ENCODE measurements at regions not wholly inside any gene's neighbourhood (a gene's known extent, or its start where the extent isn't known, plus 50 kb on each side); places are given as distances from the start of the nearest gene placed in this dataset.
"Not testable (repeated sequence)": the region's sequence is repeated elsewhere in the genome, so short reads cannot be mapped to it uniquely, and the experiment has no call there.

GRCh38 chr12:126418400-126418799 lies 1353.2 kb downstream of the AACS start:
- DNase-seq, result no peak

- no peak for DNase-seq
Measured at GRCh38 chr12:126419131-126419530, 1353.9 kb downstream of the AACS start.

GRCh38 chr12:126424696-126425095 lies 1359.5 kb downstream of the AACS start:
- DNase-seq, result no peak

- no peak for DNase-seq
Measured at GRCh38 chr12:126425264-126425663, 1360.0 kb downstream of the AACS start.

GRCh38 chr12:126428769-126429168 lies 1363.5 kb downstream of the AACS start:
- no peak for DNase-seq

DNA sequence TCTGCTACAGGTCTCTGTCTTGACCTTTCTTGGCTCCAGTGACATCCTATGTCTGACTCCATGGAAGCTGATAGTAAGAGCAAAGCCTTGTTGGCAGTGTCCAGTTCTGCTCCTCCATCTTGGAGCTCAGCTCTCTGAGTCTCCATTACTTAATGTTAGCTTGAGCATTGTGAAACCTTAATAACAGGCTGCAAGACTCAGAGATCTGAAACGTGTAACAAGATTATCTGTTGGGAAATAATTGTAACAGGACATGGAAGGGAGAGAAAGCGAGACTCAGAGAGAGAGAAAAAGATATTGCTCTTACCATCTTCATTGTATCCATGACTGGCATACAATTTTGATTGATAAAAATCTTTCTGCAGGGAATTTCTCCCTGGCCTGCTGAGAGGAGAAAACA lies 1365.7 kb downstream of the AACS start:
- DNase-seq, result no peak

GRCh38 chr12:126431767-126432166 lies 1366.5 kb downstream of the AACS start:
- no peak for DNase-seq

GRCh38 chr12:126432780-126433179 lies 1367.5 kb downstream of the AACS start:
- no peak for DNase-seq

DNA sequence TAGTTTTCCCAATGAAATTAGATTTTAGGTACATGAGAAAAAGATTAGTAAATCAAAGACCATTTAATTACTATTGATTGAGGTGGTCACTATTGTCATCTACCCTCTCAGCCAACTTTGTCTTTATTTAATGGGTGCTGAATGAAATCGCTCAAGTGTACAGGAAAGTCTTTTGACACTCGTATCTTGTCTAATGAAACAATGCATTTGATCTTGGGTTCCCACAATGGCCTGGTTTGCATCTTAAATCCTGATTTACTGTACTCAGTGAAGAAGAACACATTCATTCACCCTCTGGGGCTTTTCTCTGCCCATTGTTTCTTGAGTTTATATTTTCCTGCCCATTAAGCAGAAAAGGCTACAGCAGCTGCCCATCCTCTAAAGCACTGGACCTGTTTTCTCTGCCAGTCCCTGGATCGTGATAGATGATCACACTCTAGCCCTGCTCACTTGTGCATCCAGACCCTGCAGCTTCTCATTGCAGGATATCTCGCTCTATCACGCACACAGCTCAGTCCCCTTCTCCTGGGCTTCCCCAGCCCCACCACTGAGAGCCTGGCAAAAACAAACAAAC lies 1369.3 kb downstream of the AACS start:
- DNase-seq, result no peak

DNA sequence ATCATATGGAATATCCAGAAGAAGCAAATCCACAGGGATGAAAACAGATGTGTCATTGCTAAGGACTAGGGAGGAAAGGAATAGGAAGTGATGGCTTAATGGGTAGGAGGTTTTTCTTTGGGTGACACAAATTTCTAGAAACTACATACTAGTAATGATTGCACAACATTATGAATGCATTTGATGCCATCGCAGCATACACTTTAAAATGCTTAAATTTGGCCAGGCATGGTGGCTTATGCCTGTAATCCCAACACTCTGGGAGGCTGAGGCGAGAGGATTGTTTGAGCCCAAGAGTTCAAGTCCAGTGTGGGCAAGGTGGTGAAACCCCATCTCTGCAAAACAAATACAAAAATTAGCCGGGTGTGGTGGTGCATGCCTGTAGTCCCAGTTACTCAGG lies 1370.8 kb downstream of the AACS start:
- no peak for DNase-seq

- DNase-seq, result no peak
Measured at GRCh38 chr12:126437934-126438333, 1372.7 kb downstream of the AACS start.

GRCh38 chr12:126443977-126444376 lies 1378.7 kb downstream of the AACS start:
- DNase-seq, result no peak

- DNase-seq, result no peak
Measured at GRCh38 chr12:126447346-126447745, 1382.1 kb downstream of the AACS start.

GRCh38 chr12:126451809-126452208 lies 1386.6 kb downstream of the AACS start:
- DNase-seq, result no peak

DNA sequence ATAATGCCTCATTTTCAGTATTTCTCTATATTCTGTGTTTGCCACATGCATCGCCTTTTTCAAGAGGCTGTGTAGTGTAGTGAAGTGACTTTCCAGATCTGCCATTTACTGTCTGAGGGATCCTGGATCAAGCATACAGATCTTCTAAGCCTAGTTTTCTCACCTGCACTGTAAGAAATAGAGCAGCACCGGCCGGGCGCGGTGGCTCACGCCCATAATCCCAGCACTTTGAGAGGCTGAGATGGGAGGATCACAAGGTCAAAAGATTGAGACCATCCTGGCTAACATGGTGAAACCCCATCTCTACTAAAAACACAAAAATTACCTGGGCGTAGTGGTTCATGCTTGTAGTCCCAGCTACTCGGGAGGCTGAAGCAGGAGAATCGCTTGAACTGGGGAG lies 1387.5 kb downstream of the AACS start:
- DNase-seq, result not testable (repeated sequence)

DNA sequence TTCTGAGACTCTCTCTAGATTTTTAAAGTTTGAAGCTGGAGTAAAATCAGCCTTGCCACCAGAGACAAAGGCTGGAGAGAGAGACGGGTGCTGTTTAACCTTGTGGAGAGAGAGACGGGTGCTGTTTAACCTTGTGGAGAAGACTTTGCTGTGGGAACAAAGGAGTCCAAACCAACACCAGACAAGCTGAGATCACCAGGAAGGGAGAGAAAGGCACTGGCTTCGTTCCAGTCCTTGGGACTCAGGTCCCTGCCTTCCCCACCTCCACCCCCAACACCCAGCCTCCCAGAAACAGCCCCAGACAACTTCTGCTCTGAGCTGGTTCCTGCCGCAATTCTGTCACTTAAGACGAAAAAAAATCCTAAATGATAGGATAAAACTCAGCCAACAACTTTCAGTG lies 1389.3 kb downstream of the AACS start:
- no peak for DNase-seq

GRCh38 chr12:126457776-126458175 lies 1392.5 kb downstream of the AACS start:
- DNase-seq, result no peak

DNA sequence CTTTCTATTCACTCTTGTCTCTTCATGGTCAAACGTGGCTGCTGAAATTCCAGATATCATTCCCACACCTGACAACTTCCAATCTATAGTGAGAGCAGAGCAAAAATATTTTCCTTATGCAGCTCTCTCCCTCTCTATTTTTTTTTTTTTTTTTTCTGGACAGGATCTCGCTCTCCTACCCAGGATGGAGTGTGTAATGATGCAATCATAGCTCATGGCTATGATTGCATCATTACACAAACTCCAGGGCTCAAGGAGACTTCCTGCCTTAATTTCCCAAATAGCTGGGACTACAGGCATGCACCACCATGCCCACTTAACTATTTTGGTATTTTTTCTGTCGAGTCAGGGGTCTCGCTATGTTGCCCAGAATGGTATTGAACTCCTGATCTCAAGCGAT lies 1398.9 kb downstream of the AACS start:
- DNase-seq, result no peak

- no peak for DNase-seq
Measured at GRCh38 chr12:126469211-126469610, 1404.0 kb downstream of the AACS start.

DNA sequence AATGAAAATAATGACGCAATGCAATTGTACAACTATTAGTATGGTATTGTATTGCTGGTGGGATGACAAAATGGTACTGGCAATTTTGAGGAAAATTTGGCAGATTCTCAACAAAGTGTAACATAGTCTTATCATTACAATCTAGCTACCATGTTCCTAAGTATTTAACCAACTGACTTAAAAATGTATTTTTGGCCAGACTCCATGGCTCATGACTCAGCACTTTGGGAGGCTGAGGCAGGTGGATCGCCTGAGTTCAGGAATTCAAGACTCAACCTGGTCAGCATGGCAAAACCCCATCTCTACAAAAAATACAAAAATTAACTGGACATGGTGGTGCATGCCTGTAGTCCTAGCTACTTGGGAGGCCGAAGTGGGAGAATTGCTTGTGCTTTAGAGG lies 1409.5 kb downstream of the AACS start:
- DNase-seq, result no peak

- DNase-seq, result no peak
Measured at GRCh38 chr12:126480451-126480850, 1415.2 kb downstream of the AACS start.

GRCh38 chr12:126481688-126482087 lies 1416.5 kb downstream of the AACS start:
- DNase-seq, result peak; percentile 1

GRCh38 chr12:126482238-126482889 lies 1417.1 kb downstream of the AACS start:
- no peak for DNase-seq

DNA sequence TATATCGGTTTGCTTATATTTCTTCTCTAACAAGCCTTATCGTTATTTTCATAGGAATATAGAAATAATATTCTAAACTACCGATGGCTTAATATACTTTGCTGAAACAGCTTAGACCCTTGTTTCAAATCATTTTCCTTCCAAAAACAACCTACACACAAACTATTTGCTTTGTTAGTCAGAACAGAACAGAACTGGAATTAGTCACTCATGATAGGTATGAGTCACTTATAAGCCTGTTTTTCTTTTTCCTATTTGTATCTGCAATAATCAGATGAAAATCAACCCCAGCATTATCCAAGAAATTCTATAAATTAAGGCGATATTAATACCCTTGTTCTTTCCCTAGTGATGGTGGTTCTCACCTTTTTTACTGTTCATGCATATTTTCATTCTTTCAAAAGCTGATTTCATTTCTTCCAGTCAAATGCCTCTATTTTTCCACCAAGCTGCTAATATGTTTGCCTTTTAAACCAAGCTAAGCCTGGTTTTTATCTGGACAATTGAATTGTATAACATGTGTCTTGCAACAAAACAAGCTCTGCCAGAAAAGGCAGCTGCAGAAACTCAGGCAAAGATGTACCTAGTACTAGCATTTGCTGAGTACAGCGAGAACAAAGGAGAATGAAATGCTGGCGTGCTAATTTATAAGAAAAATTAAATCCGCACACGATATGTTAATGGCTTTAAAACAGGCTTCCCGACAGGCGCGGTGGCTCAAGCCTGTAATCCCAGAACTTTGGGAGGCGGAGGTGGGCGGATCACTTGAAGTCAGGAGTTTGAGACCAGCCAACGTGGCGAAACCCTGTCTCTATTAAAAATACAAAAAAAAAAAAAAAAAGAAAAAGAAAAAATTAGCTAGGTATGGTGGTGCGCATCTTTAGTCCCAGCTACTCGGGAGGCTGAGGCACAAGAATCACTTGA lies 1418.2 kb downstream of the AACS start:
- DNase-seq, result no peak
